Renal cortex interstitium (tissue), 11 donors: ENCODE measurements at regions not wholly inside any gene's neighbourhood (a gene's known extent, or its start where the extent isn't known, plus 50 kb on each side); places are given as distances from the start of the nearest gene placed in this dataset.
"Not testable (repeated sequence)": the region's sequence is repeated elsewhere in the genome, so short reads cannot be mapped to it uniquely, and the experiment has no call there.

Experiments
- DNase-seq, 11 donors: peaks; one replicate each; pipeline ENCODE4 v3.0.0-alpha.2; 2013; ENCODE audit warnings: low read depth in 9 of 11, low spot score in 4 of 11; ENCODE audit errors: extremely low read depth in 1 of 11

DNA sequence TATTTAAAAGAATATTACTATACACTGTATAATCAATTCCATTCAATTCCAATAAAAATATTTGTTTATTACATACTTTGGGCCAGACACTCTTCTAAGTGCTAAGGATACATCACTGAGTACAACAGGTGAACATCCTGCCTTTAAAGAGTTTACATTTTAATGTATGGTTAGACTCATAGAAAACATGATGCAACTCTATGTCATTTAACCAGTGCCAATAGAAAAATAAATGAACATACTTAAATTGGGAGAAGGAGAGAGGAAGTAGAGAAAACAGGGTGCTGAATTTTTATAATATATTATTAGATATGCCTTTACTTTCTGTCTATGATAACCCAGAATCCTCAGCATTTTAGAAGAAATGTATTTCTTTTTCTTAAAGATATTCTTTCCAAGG lies 119.2 kb downstream of the TSEN15 start:
- DNase-seq, result no peak

DNA sequence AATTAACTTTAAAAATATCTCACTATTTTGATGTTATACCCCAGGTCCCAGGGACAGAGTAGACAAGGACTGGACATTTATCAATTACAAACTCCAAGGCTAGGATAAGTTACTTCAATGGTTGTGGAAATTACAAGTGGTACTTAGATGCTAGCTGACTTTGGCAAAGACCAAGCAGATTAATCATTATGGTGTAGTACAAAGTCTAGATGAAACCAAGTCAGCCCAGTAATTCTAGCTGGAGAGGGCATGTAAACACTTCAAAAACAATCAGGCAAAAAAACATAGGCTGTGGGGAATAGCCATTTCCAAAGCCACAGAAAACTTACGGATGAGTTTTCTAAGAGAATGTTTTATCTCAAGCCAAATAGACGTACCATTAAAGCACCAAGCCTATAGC lies 124.5 kb downstream of the TSEN15 start:
- no peak for DNase-seq

DNA sequence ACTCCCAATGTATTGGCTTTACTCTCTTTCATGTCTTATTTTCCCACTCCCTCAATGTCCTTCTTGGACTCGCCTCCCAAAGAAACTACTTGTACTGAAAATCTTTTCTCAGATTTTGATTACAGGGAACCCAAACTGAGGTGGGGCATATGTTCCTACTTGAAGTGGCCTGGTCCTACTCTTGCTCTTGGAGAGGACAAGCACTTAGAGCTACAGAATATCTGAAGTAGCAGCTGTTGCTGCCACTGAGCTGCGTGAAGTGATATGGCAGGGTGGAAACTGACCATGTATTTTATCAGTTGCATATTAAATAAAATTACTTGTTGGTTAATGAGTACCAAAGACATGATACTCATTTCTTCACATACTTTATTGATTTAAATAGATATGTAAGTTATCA lies 129.5 kb downstream of the TSEN15 start:
- no peak for DNase-seq

DNA sequence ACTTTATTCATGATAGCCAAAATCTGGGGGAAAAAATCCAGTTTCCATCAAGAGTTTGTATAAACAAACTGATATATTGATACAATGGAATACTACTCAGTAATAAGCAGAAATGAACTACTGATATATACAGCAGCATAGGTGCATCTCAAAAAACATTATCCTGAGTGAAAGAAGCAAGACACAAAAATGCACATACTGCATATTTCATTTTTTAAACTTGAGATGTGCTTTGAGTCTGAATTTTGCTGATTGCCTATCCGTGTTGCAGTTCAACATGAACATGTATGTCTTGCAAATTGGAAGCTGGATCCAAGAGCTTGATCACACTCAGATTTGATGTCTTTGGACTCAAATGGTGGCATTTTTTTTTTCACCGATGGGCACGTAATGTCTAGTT lies 132.4 kb downstream of the TSEN15 start:
- DNase-seq, result no peak

DNA sequence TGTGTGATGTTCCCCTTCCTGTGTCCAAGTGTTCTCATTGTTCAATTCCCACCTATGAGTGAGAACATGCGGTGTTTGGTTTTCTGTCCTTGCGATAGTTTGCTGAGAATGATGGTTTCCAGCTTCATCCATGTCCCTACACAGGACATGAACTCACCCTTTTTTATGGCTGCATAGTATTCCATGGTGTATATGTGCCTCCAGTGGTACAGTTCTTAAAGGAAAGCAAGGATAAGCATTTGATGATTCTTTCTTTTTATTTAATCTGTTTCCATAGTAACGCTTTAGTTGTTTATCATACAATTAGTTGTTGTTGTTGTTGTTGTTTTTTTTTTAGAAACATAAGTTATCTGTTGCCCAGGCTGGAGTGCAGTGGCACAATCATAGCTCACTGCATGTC lies 133.1 kb downstream of the TSEN15 start:
- not testable (repeated sequence) for DNase-seq

DNA sequence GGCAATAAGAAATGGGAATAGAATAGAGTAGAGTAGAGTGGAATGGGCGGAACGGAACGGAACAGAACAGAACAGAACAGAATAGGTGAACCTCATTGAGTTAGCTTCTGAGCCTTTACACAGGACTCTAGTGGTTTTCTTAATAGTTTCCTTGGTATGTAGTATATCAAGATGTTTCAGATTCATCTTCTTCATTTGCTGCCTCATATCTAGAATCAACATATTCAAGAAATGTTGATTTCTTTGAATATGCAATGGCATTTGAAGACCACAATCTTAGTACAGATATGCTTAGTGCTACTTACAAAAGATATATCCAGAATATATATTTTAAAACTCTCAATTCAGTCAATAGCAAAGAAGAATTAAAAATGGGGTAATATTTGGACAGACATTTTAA lies 133.8 kb downstream of the TSEN15 start:
- no peak for DNase-seq

DNA sequence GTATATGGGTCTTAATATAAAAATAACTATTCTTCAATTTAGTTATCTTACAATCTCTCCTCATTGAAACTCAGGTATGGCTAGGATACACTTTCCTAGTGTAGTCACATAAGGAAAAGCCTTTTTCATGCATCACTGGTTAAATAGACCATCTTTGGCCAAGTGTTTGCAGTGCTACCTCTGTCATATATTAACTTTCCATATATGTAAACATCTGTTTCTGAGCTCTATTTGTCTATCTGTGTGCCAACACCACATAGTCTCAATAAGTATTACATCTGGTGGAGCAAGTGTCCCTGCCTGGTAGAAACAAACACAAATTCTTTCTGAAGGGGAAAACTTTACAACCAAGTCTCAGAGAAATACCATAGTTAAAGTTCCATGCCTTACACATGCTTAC lies 134.6 kb downstream of the TSEN15 start:
- no peak for DNase-seq

DNA sequence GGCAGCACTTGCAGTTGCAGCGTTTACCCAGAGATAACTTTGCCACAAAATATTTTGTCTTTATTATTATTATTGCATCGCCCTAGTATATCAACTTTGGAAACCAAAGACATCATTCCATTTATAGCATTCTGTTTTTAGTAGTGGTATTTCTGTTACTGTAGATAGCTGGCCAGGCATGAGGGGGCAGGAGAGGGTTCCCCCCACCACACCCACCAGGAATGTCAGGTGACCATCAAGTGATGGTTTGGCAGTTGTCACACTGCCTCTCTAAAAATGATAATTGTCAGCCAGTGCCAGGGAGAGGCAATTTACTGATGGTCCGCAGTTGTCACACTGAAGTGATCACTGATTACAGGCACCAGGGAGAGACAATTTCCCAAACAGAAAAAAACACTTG lies 135.6 kb downstream of the TSEN15 start:
- no peak for DNase-seq

DNA sequence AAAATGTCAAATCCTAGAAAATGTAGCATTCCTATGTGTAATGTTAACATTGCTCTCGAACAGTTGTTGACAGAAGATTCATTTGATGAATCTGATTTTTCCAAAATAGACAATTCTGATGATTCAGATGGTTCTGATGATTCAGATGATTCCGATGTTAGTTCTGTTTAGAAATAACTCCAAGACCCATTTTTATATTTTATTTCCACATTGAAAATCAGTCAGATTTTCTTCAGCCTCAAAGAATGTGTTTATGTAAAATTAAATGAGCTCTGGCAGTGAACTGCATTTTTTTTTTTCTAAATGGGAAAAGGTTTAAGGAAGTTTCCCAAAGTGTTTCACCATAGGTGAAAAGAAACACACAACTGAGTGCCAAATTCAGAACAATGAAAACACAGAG lies 136.5 kb downstream of the TSEN15 start:
- no peak for DNase-seq

DNA sequence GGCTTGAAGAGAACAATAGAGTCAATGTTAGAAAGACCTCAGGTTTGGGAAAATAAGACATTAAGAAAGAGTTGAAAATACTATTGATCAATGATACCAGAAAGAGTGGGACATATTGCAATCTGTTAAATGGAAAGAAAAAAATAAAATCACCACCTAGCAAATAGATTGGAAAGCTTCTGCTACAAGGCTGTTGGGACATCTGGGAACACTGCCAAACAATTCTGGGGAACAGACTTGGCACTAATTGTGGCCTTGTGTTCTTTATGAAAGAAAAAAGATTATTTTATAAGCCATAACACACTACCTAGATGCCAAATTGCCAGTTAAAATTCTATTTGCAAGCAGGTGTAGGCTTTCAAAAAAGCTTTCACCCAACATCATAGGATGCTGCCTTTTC lies 137.8 kb downstream of the TSEN15 start:
- DNase-seq, result peak in 1 of 11 donors; percentile 11

DNA sequence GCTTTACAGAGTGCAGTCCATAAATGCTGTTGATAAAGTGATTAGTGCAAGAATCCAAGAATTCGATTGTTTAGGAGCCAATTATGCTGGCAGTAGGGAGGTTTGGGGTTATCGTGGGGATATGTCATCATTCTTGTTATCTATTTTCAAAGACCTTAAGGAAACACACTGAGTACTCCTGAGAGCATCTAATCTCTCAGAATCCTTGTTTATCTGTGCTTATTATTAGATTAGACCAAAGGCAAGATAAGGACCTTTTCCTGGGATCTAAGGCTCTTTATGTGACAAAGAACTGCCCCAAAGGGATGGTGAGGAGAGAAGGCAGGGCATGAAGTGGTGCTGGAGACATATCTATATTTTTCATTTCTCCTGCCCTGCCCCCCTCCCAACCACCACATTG lies 139.1 kb downstream of the TSEN15 start:
- no peak for DNase-seq

DNA sequence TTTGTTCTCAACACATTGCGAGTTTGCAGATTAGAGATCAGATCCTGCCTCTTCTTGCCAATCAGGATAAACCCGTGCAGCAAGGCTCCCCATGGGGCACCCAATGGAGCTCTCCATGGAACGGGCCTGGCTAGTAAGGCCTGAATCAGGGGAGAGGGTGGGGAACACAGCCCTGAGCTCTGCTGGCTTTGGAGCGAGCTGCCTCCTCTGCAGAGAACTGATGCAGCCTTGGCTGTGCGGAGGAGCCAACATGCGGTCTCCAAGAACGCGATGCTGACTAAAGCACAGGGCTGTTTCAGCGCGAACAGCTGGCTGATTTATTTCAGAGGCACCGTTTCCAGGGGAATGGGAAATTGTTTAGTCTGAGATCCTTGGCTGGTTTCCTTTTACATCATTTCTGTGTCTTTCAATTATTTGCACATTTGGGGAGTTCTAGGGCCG lies 139.7 kb downstream of the TSEN15 start:
- DNase-seq, result peak in 9 of 11 donors; percentile 68 to 88 (median 79)

DNA sequence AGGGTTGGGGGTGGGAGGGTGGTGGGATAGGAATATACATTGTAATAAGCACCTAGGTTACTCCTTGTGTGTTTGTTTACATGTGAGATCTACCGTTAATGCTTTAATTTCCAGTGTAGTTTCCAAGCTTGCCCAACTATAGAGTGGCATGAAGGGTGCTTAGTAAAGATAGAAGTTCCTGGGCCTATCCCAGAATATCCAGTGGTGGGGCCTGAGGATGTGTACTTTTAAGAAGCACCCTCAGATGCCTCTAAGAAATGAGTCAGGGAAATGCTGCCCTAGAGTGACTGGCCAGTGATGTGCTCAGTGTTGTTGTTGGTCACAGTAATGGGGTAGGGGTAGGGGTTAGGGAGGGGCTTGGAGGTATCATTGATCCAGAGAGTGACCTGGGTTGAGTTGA lies 141.3 kb downstream of the TSEN15 start:
- no peak for DNase-seq

DNA sequence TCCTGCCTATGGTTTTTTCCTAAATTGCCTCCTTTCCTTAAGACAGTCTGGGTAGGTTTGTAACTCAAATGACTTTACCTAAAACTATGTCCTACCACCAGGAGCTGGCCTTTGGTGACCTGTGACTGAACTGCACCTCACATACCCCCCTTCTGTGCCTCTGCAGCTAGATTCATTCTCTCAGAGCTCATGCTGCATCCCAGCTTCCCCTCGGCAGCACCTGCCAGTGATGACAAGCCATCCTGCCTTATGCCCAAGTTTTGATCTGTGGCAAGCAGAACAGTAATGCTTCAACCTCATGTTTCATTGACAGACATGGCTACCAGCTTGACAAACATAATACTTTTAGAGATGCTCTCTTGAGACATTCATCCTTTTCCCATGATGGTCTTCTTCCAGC lies 141.9 kb downstream of the TSEN15 start:
- DNase-seq, result no peak

DNA sequence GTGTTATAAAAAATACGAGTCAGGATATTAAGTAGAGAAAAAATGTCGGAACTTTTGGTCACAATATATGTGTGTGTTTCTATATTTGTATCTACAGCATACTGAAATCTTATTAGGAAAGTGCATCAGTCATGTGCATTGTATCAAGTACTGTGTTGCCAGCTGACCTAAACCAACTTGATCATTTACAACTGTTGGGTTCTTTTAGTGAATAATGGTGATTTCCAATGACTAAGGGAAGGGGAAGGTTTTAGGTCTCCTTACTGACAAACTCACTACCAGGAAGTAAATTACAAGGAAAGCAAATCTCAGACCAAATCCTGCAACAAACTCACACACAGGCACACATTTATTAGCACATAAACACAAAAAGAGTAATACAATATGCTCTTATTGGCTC lies 142.7 kb downstream of the TSEN15 start:
- no peak for DNase-seq

DNA sequence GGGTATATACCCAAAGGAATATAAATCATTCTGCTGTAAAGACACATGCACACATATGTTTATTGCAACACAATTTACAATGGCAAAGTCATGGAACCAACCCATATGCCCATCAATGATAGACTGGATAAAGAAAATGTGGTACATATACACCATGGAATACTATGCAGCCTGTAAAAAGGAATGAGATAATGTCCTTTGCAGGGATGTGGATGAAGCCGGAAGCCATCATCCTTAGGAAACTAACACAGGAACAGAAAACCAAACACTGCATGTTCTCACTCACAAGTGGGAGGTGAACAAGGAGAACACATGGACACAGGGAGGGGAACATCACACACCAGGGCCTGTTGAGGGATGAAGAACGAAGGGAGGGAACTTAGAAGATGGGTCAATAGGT lies 144.2 kb downstream of the TSEN15 start:
- not testable (repeated sequence) for DNase-seq

DNA sequence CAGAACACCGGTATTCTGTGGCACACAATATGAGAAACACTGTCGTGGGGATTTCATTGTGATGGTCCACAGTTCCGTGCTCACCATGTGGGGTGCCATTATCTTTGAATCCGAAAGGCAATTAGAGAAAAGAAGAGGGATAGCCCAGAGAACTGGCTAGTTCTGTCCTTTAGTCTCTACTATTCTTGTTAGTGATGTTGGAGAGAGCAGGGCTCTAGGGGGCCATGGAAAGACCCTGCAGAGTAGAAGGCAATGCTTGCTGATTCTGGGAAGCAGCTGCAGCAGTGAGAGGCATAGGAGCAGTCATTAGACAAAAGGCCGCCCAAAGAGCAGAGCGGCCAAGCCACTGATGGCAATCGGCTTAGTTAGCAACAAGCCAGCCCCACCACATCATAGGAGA lies 146.3 kb downstream of the TSEN15 start:
- no peak for DNase-seq

DNA sequence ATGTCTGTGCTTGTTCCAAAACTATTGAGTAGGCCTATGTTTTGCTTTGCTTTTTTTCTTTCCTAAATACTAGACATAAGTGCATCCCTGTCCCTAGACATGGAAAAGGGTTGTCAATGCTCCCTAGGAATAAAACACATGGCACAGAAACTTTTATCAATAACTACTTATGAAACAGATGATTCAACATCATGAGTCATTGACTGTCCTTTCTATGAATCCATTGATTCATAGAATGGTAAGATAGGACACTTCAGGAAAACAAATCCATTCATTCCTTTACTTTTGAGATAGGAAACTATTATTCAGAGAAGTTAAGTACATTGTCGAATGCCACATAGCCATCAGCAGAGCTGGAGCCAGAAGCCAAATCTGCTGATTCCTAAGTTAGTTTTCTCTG lies 147.5 kb downstream of the TSEN15 start:
- DNase-seq, result no peak

DNA sequence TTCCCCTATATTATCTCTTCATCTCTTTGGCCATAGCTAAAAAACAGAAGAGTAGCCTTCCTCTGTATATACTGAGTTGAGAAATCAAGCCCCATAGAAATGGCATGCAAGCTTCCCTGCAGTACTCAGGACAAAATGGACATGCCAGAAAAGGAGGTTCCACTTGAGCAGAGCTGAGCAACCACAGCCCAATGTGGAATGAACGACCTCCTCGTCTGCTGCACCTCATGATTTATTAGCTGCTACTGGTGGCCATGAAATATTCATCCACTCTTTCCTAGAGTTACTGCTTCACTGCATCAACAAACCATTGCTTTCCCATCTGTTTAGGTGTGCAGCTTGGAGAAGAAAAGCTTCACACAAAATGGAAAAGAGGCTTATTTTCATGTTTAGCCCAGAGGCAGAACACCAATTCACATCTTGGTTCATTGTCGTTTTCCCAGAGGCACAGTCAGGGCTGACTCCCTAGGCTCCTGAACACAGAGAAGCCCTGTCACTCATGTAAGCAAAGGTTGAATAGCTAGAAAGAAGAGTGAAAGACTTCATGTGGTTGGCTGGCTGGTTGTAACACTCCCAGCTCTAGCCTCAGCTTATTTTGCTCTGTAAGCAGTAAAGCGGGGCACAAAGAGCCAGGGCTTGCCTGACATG lies 148.0 kb downstream of the TSEN15 start:
- DNase-seq, result peak in 5 of 11 donors; percentile 36 to 56 (median 46)

DNA sequence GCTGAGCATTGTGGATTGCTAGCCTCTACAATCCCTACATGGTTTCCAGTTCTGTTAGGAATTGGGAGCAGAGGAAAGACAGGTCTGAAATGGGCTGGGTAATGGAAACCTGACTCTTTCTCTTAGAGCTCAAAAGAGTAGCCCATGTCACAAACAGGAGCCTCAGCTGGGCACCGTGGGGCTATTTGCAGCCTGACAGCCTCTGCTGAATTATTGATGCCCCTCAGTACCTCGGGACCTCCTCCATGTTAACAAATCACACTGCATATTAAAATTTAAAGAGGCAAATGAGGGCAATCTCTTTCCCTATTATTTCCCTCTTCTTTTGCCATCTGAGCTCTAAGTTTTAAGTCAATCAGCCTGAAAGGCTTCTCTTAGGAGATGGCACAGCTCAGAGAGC lies 157.1 kb downstream of the TSEN15 start:
- no peak for DNase-seq

DNA sequence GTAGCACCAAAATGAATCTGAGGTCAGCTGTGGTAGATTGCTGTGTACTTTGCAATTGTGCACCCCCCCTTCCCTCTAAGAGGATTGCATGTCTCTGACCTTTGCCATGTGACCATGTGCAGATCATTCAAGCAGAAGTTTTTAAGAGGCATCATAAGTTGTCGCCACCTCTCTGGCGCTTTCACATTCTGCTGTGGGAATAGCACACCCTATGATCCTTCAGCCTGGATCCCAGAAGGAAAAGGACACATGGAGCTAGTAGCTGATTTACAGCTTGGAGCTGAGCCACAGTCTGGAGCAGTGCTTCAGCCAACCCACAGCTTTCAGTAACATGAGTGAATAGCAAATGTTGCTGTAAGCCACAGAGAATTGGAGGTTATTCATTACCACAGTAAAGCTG lies 158.5 kb downstream of the TSEN15 start:
- DNase-seq, result peak in 6 of 11 donors; percentile 35 to 70 (median 46)

DNA sequence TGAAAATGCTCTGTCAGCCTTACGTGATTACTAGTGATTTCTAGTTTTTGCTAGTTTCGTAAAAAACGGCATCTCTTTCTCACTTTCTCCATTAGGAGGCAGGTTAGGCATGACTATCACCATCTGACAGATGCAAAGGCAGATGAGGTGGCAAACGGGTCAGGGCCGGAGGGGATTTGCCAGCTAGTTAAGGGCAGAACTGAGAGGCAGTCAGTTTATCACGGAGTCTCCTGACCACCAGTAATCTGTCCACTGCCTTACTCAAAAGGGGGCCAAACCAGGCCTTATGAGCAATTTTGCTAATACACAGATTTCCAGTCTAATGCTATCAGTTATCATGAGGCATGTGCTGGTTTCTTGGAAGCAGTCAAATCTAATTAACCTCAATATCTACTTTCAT lies 159.3 kb downstream of the TSEN15 start:
- DNase-seq, result no peak
